Keratinocyte (primary cell): ENCODE measurements at regions not wholly inside any gene's neighbourhood (a gene's known extent, or its start where the extent isn't known, plus 50 kb on each side); places are given as distances from the start of the nearest gene placed in this dataset.

ENCODE experiments used
- DNase-seq: peaks from one replicate; pipeline ENCODE4 v3.0.0-alpha.2; 2011; ENCODE audit warnings: low read depth, missing footprints, low spot score
- FAIRE-seq: peaks from 2 replicates; lab custom pipeline; 2011; peaks lifted over from hg19 to GRCh38; lab: Jason Lieb, UNC
- H2AFZ ChIP-seq: 2 replicates; pipeline ENCODE4 v1.6.0; 2012; ENCODE audit warnings: low read length, control low read depth, inconsistent platforms; ENCODE audit not compliant: control insufficient read depth
- H3K27ac ChIP-seq: 2 replicates; pipeline ENCODE4 v1.5.1; 2011; ENCODE audit warnings: low read length; ENCODE audit not compliant: control insufficient read depth, insufficient read depth
- H3K27me3 ChIP-seq: 3 replicates; pipeline ENCODE4 v1.6.0; 2011; ENCODE audit warnings: low read length; ENCODE audit not compliant: control insufficient read depth, insufficient read depth; ENCODE audit errors: extremely low read depth
- H3K36me3 ChIP-seq, 2 experiments: 2 replicates in 1 of 2; 3 replicates in 1 of 2; pipeline ENCODE4 v1.5.1; 2011; ENCODE audit warnings: low read length in 2 of 2, mild to moderate bottlenecking in 1 of 2; ENCODE audit not compliant: control insufficient read depth in 2 of 2, insufficient read depth in 2 of 2; ENCODE audit errors: extremely low read depth in 1 of 2
- H3K4me1 ChIP-seq: 3 replicates; pipeline ENCODE4 v1.5.1; 2011; ENCODE audit warnings: low read length; ENCODE audit not compliant: control insufficient read depth, insufficient read depth; ENCODE audit errors: extremely low read depth
- H3K4me2 ChIP-seq: 3 replicates; pipeline ENCODE4 v1.6.0; 2011; ENCODE audit warnings: low read depth, low read length; ENCODE audit not compliant: control insufficient read depth, insufficient read depth; ENCODE audit errors: extremely low read depth
- H3K4me3 ChIP-seq, 3 experiments: fragments of 200-600 bp in 1 of 3; sonication (generic) in 1 of 3; 2 replicates in 2 of 3; 3 replicates in 1 of 3; pipeline ENCODE4 v1.5.1; 2011 to 2016; ENCODE audit warnings: low read length in 3 of 3, mild to moderate bottlenecking in 3 of 3, control low read depth in 2 of 3, inconsistent platforms in 1 of 3, low read depth in 1 of 3, mixed read lengths in 1 of 3, mixed run types in 1 of 3, moderate library complexity in 1 of 3; ENCODE audit not compliant: control insufficient read depth in 2 of 3, insufficient read depth in 2 of 3; ENCODE audit errors: extremely low read depth in 1 of 3
- H3K79me2 ChIP-seq: 2 replicates; pipeline ENCODE4 v1.6.0; 2012; ENCODE audit warnings: low read length; ENCODE audit not compliant: control insufficient read depth, insufficient read depth
- H3K9ac ChIP-seq: 3 replicates; pipeline ENCODE4 v1.6.0; 2011; ENCODE audit warnings: low read length; ENCODE audit not compliant: control insufficient read depth, insufficient read depth; ENCODE audit errors: extremely low read depth
- H3K9me1 ChIP-seq: 3 replicates; pipeline ENCODE4 v1.6.0; 2011; ENCODE audit warnings: low read length; ENCODE audit not compliant: control insufficient read depth, insufficient read depth; ENCODE audit errors: extremely low read depth
- H3K9me3 ChIP-seq: 2 replicates; pipeline ENCODE4 v1.5.1; 2012; ENCODE audit warnings: low read depth, low read length; ENCODE audit not compliant: control insufficient read depth
- H4K20me1 ChIP-seq: 3 replicates; pipeline ENCODE4 v1.6.0; 2011; ENCODE audit warnings: low read length; ENCODE audit not compliant: control insufficient read depth, insufficient read depth; ENCODE audit errors: extremely low read depth
- CTCF ChIP-seq, 3 experiments: IDR thresholded peaks in 1 of 3; conservative IDR thresholded peaks in 1 of 3; optimal IDR thresholded peaks in 1 of 3; 2 replicates in 2 of 3; 3 replicates in 1 of 3; pipeline versions ENCODE3 to v1.5.1; 2011; ENCODE audit warnings: low read length in 3 of 3, mild to moderate bottlenecking in 3 of 3, moderate library complexity in 2 of 3, control low read depth in 1 of 3, inconsistent platforms in 1 of 3; ENCODE audit not compliant: insufficient read depth in 2 of 3; ENCODE audit errors: extremely low read depth in 1 of 3
- EZH2 ChIP-seq: IDR thresholded peaks from one replicate; pipeline ENCODE4 v1.6.1; 2012; ENCODE audit warnings: inconsistent platforms, mild to moderate bottlenecking, low read length, moderate library complexity
- dilution Hi-C: fragments of 300-500 bp; cut with MboI; formaldehyde crosslinking; loops from one replicate; pipeline ENCODE4 v1.7.0; 2020; ENCODE audit warnings: low sequenced_read_pairs; ENCODE audit not compliant: extremely low pct_ligation_motif_present

- Histone ChIP-seq H3K79me2 (no peaks in the 10 kb centered on the region), H3K4me1 (no peaks in the 10 kb centered on the region), H3K27me3 (no peaks in the 10 kb centered on the region), H3K9ac (no peak overlapping the region), H3K9me3 (no peaks in the 10 kb centered on the region), H3K36me3 (no peaks in the 10 kb centered on the region), H3K27ac (no peak overlapping the region), H3K4me3 (no peak overlapping the region), H3K9me1 (no peaks in the 10 kb centered on the region), H4K20me1 (no peaks in the 10 kb centered on the region), H2AFZ (no peak overlapping the region), H3K4me2 (no peak overlapping the region)
- no peak for TF ChIP-seq EZH2
- TF ChIP-seq CTCF (optimal IDR thresholded peaks at IDR 0.05 in 1 of 3, IDR thresholded peaks at IDR 0.05 in 1 of 3, conservative IDR thresholded peaks at IDR 0.05 in 1 of 3; ENCODE audit: extremely low read depth in 1 of 3, insufficient read depth in 2 of 3, low read length in 3 of 3) = no peak
- DNase-seq (no peak), FAIRE-seq (no peak)
- dilution Hi-C loops = no loop called here
These were observed 317.3 kb upstream of the F9 start for GRCh38 chrX:139213241-139213709.

- Histone ChIP-seq H3K9me1 (no peaks in the 10 kb centered on the region), H3K9me3 (no peaks in the 10 kb centered on the region), H3K27ac (no peak overlapping the region), H3K4me3 (no peak overlapping the region), H2AFZ (no peak overlapping the region), H3K36me3 (no peaks in the 10 kb centered on the region), H3K4me1 (no peaks in the 10 kb centered on the region), H4K20me1 (no peaks in the 10 kb centered on the region), H3K9ac (no peak overlapping the region), H3K79me2 (no peaks in the 10 kb centered on the region), H3K4me2 (no peak overlapping the region), H3K27me3 (no peaks in the 10 kb centered on the region)
- dilution Hi-C loops = no loop called here
- DNase-seq = no peak
- FAIRE-seq = no peak
- TF ChIP-seq CTCF (optimal IDR thresholded peaks at IDR 0.05 in 1 of 3, IDR thresholded peaks at IDR 0.05 in 1 of 3, conservative IDR thresholded peaks at IDR 0.05 in 1 of 3; ENCODE audit: extremely low read depth in 1 of 3, insufficient read depth in 2 of 3, low read length in 3 of 3) (no peak), EZH2 (no peak)
These were observed 318.9 kb upstream of the F9 start for GRCh38 chrX:139211568-139212182.
